Caco-2 (cell line): ENCODE measurements at regions not wholly inside any gene's neighbourhood (a gene's known extent, or its start where the extent isn't known, plus 50 kb on each side); places are given as distances from the start of the nearest gene placed in this dataset.

Source experiments
- BruUV-seq: library from RNA; stranded (reverse); fragments of 400-500 nt; replicated peaks from 2 replicates; lab custom pipeline; 2021; lab: Mats Ljungman, UMichigan
- CTCF ChIA-PET: fragments of 300-600 bp; sonication (Branson Sonifier 250); formaldehyde crosslinking; loops from one replicate; lab custom pipeline; 2022; ENCODE audit warnings: antibody characterized with exemption; lab: Charles Lee
- POLR2A ChIA-PET: fragments of 300-600 bp; sonication (Branson Sonifier 250); formaldehyde crosslinking; loops from one replicate; lab custom pipeline; 2022; ENCODE audit warnings: antibody characterized with exemption; lab: Charles Lee
- DNase-seq, 2 experiments: peaks; one replicate each; pipeline versions ENCODE4 v3.0.0 to v3.0.0-alpha.2; 2020 to 2022
- H3K27me3 ChIP-seq: replicated peaks from 2 replicates; pipeline ENCODE4 v1.6.0; 2011; ENCODE audit warnings: low read length; ENCODE audit not compliant: control insufficient read depth, insufficient read depth
- H3K36me3 ChIP-seq: 2 replicates; pipeline ENCODE4 v1.5.1; 2011; ENCODE audit warnings: low read length; ENCODE audit not compliant: control insufficient read depth, insufficient read depth
- H3K4me1 ChIP-seq: fragments of 250-450 bp; sonication (Bioruptor Pico); 2 replicates; pipeline ENCODE4 v1.5.1; 2020; ENCODE audit warnings: mild to moderate bottlenecking
- H3K4me3 ChIP-seq: 2 replicates; pipeline ENCODE4 v1.5.1; 2011; ENCODE audit warnings: low read depth, mild to moderate bottlenecking, control low read depth, low read length
- H3K9me3 ChIP-seq: fragments of 250-450 bp; sonication (Bioruptor Pico); 2 replicates; pipeline ENCODE4 v1.5.1; 2020; ENCODE audit warnings: mild to moderate bottlenecking, moderate library complexity
- H3K27ac Mint-ChIP-seq: one replicate; pipeline ENCODE4 v1.8.0; 2022; ENCODE audit warnings: mixed read lengths; ENCODE audit not compliant: unreplicated experiment
- H3K27me3 Mint-ChIP-seq: one replicate; pipeline ENCODE4 v1.8.0; 2022; ENCODE audit warnings: mixed read lengths; ENCODE audit not compliant: insufficient read depth, unreplicated experiment
- H3K36me3 Mint-ChIP-seq: one replicate; pipeline ENCODE4 v1.8.0; 2022; ENCODE audit warnings: mild to moderate bottlenecking, mixed read lengths; ENCODE audit not compliant: insufficient read depth, unreplicated experiment
- H3K4me1 Mint-ChIP-seq: one replicate; pipeline ENCODE4 v1.8.0; 2022; ENCODE audit warnings: low read depth, mixed read lengths; ENCODE audit not compliant: unreplicated experiment
- H3K4me3 Mint-ChIP-seq: one replicate; pipeline ENCODE4 v1.8.0; 2022; ENCODE audit warnings: mild to moderate bottlenecking, moderate library complexity, mixed read lengths; ENCODE audit not compliant: unreplicated experiment
- H3K9me3 Mint-ChIP-seq: one replicate; pipeline ENCODE4 v1.8.0; 2022; ENCODE audit warnings: mixed read lengths; ENCODE audit not compliant: unreplicated experiment
- CTCF ChIP-seq, 2 experiments: fragments of 200-600 bp in 1 of 2; IDR thresholded peaks; 1 replicate in 1 of 2; 2 replicates in 1 of 2; pipeline versions ENCODE4 v1.5.1 to v1.8.0; 2011 to 2022; ENCODE audit warnings: antibody characterized with exemption in 1 of 2, control low read depth in 1 of 2, inconsistent platforms in 1 of 2, low read depth in 1 of 2, low read length in 1 of 2, mild to moderate bottlenecking in 1 of 2, moderate library complexity in 1 of 2; ENCODE audit not compliant: insufficient read depth in 1 of 2, severe bottlenecking in 1 of 2, unreplicated experiment in 1 of 2
- intact Hi-C: fragments of 100-400 bp; cut with micrococcal nuclease; formaldehyde crosslinking; loops from one replicate; pipeline ENCODE4 v1.10.0; 2022; ENCODE audit not compliant: unreplicated experiment

- H3K27me3 Mint-ChIP-seq = peaks cover 4% of the 10 kb centered on the region
- DNase-seq = no peak
- BruUV-seq = no TSS peak
Measured at GRCh38 chr22:22372086-22372485, 127.5 kb downstream of the VPREB1 start.

GRCh38 chr22:22374163-22374562, 129.6 kb downstream of the VPREB1 start:
- TF ChIP-seq CTCF (IDR thresholded peaks at IDR 0.05; ENCODE audit: insufficient read depth in 1 of 2, low read depth in 1 of 2, low read length in 1 of 2, severe bottlenecking in 1 of 2, unreplicated experiment in 1 of 2) = no peak
- Mint-ChIP-seq H3K9me3 (no peaks in the 10 kb centered on the region), H3K4me3 (no peak overlapping the region), H3K27me3 (peaks cover 6% of the 10 kb centered on the region), H3K4me1 (peaks cover 2% of the 10 kb centered on the region), H3K27ac (no peak overlapping the region), H3K36me3 (no peaks in the 10 kb centered on the region)
- no peaks in the 10 kb centered on the region for H3K4me1 ChIP-seq
- ChIA-PET CTCF (no interaction called here), POLR2A (no interaction called here)
- no peaks in the 10 kb centered on the region for H3K9me3 ChIP-seq
- H3K36me3 ChIP-seq = no peaks in the 10 kb centered on the region
- intact Hi-C loops = loop anchor here (2.0 kb wide), 1 partner anchor 21 kb away; no protein-coding TSS in a partner anchor
- BruUV-seq = no TSS peak
- no peak for DNase-seq
- H3K27me3 ChIP-seq = peaks cover 2% of the 10 kb centered on the region; the same call in 1 of the 2 replicates
- no peak overlapping the region for H3K4me3 ChIP-seq

More at GRCh38 chr22:22372086-22372485, 127.5 kb downstream of the VPREB1 start:
- Histone ChIP-seq H3K36me3 (no peaks in the 10 kb centered on the region), H3K4me1 (no peaks in the 10 kb centered on the region), H3K4me3 (no peak overlapping the region), H3K9me3 (no peaks in the 10 kb centered on the region), H3K27me3 (peaks cover 2% of the 10 kb centered on the region; the same call in 1 of the 2 replicates)
- Mint-ChIP-seq H3K4me3 (no peak overlapping the region), H3K4me1 (peaks cover 8% of the 10 kb centered on the region), H3K27ac (no peak overlapping the region), H3K9me3 (no peaks in the 10 kb centered on the region), H3K36me3 (no peaks in the 10 kb centered on the region)
- intact Hi-C loops = no loop called here
- no peak for TF ChIP-seq CTCF (IDR thresholded peaks at IDR 0.05; ENCODE audit: insufficient read depth in 1 of 2, low read depth in 1 of 2, low read length in 1 of 2, severe bottlenecking in 1 of 2, unreplicated experiment in 1 of 2)
- POLR2A ChIA-PET = no interaction called here
- CTCF ChIA-PET = no interaction called here

GRCh38 chr22:22374579-22374978, 130.0 kb downstream of the VPREB1 start:
- no peaks in the 10 kb centered on the region for H3K4me1 ChIP-seq
- Mint-ChIP-seq H3K4me3 (no peak overlapping the region), H3K27ac (no peak overlapping the region), H3K9me3 (no peaks in the 10 kb centered on the region), H3K27me3 (peaks cover 6% of the 10 kb centered on the region), H3K36me3 (no peaks in the 10 kb centered on the region), H3K4me1 (no peaks in the 10 kb centered on the region)
- H3K36me3 ChIP-seq = no peaks in the 10 kb centered on the region
- no peak for DNase-seq
- no TSS peak for BruUV-seq
- ChIA-PET POLR2A (no interaction called here), CTCF (no interaction called here)
- no peak overlapping the region for H3K4me3 ChIP-seq
- peaks cover 2% of the 10 kb centered on the region; the same call in 1 of the 2 replicates for H3K27me3 ChIP-seq
- intact Hi-C loops = loop anchor here (2.0 kb wide), 1 partner anchor 22 kb away; no protein-coding TSS in a partner anchor
- no peaks in the 10 kb centered on the region for H3K9me3 ChIP-seq
- TF ChIP-seq CTCF (IDR thresholded peaks at IDR 0.05; ENCODE audit: insufficient read depth in 1 of 2, low read depth in 1 of 2, low read length in 1 of 2, severe bottlenecking in 1 of 2, unreplicated experiment in 1 of 2) = no peak
